ENCODE measurements at regions not wholly inside any gene's neighbourhood (a gene's known extent, or its start where the extent isn't known, plus 50 kb on each side); places are given as distances from the start of the nearest gene placed in this dataset.

GRCh38 chr1:99566290-99567021, 79.5 kb upstream of the PALMD start:
- Histone ChIP-seq H3K27ac (no peak overlapping the region), H3K27me3 (no peaks in the 10 kb centered on the region), H3K4me1 (no peaks in the 10 kb centered on the region), H3K36me3 (no peaks in the 10 kb centered on the region), H3K4me2 (no peak overlapping the region), H4K20me1 (no peaks in the 10 kb centered on the region), H3K9ac (no peak overlapping the region), H3K4me3 (no peak overlapping the region), H3K9me3 (no peaks in the 10 kb centered on the region)
- no peak for TF ChIP-seq Cebpa-rat (IDR thresholded peaks at IDR 0.05)

- H3K9ac ChIP-seq, result no peak overlapping the region
- no peaks in the 10 kb centered on the region for H3K36me3 ChIP-seq
- no peaks in the 10 kb centered on the region for H3K27me3 ChIP-seq
- H3K4me2 ChIP-seq, result no peak overlapping the region
- H3K27ac ChIP-seq, result no peak overlapping the region
- no peaks in the 10 kb centered on the region for H4K20me1 ChIP-seq
- TF ChIP-seq Cebpa-rat (IDR thresholded peaks at IDR 0.05), result no peak
- no peaks in the 10 kb centered on the region for H3K9me3 ChIP-seq
- H3K4me1 ChIP-seq, result no peaks in the 10 kb centered on the region
- no peak overlapping the region for H3K4me3 ChIP-seq
Measured at GRCh38 chr1:99570486-99571089, 75.3 kb upstream of the PALMD start.

GRCh38 chr1:99571092-99571734, 74.7 kb upstream of the PALMD start:
- H4K20me1 ChIP-seq, result no peaks in the 10 kb centered on the region
- no peak for TF ChIP-seq Cebpa-rat (IDR thresholded peaks at IDR 0.05)
- no peak overlapping the region for H3K9ac ChIP-seq
- no peaks in the 10 kb centered on the region for H3K9me3 ChIP-seq
- H3K27me3 ChIP-seq, result no peaks in the 10 kb centered on the region
- no peaks in the 10 kb centered on the region for H3K36me3 ChIP-seq
- H3K27ac ChIP-seq, result no peak overlapping the region
- H3K4me1 ChIP-seq, result no peaks in the 10 kb centered on the region
- no peak overlapping the region for H3K4me3 ChIP-seq
- H3K4me2 ChIP-seq, result no peak overlapping the region

DNA sequence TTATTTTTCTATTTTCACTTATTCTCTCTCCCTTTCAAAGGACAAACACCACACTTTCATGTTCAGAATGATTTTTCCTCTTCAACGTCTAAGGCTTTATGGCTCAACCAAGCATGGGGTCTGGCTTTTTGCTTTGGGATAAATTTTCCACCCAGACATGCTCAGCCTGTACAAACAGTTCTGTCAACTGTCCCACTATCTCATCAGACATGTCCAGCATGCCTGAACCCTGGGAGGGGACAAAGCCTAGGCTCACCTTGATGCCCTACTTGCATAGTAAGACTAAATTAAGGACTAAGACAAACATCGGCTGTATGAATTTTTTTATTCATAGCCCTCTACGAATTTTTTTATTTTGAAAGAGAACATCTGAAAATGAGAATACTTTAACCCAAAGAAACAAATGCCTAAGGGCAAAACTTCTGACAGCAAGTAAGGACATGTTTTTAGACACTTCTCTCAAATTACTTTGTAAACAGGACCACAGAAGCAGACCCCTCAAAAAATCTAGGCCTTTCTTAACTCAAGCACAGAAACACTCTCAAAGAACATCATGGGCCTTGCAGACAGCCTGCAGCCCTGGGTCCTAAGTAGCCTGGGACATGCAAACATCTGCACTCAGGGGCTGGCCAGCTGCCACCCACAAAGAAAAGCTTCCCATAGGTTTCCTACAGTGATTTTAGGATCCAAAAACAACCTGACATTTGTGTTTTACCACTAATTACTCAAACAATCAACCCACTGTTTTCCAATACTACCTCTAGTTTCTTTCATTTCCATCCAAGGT, 72.3 kb upstream of the PALMD start:
- no peaks in the 10 kb centered on the region for H3K27me3 ChIP-seq
- no peaks in the 10 kb centered on the region for H3K36me3 ChIP-seq
- H3K27ac ChIP-seq, result no peak overlapping the region
- no peak overlapping the region for H3K4me3 ChIP-seq
- no peak overlapping the region for H3K4me2 ChIP-seq
- TF ChIP-seq Cebpa-rat (IDR thresholded peaks at IDR 0.05), result no peak
- no peak overlapping the region for H3K9ac ChIP-seq
- H4K20me1 ChIP-seq, result no peaks in the 10 kb centered on the region
- no peaks in the 10 kb centered on the region for H3K9me3 ChIP-seq
- H3K4me1 ChIP-seq, result no peaks in the 10 kb centered on the region

DNA sequence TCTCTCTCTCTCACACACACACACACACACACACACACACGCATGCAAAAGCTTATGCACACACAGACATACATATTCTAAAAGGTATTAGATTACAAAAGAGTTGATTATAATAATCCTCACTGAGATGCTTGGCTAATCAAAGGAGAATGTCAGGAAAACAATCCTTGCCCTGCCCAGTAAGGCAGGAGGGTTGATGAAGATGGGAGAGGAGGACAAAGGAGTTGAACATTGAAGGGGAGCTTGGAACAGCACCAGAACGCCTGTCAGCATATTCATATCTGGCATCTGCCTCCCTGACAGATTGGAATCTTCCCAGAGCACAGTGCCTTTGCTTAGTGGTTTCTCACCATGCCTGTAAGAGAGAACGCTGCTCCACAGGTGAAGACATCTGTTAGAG, 68.6 kb upstream of the PALMD start:
- Histone ChIP-seq H4K20me1 (no peaks in the 10 kb centered on the region), H3K27ac (no peak overlapping the region), H3K27me3 (no peaks in the 10 kb centered on the region), H3K36me3 (no peaks in the 10 kb centered on the region), H3K9ac (no peak overlapping the region), H3K4me2 (no peak overlapping the region), H3K9me3 (no peaks in the 10 kb centered on the region), H3K4me1 (no peaks in the 10 kb centered on the region), H3K4me3 (no peak overlapping the region)
- TF ChIP-seq Cebpa-rat (IDR thresholded peaks at IDR 0.05), result no peak

- Histone ChIP-seq H3K4me2 (no peak overlapping the region), H3K9ac (no peak overlapping the region), H4K20me1 (no peaks in the 10 kb centered on the region), H3K27ac (no peak overlapping the region), H3K4me1 (no peaks in the 10 kb centered on the region), H3K36me3 (no peaks in the 10 kb centered on the region), H3K27me3 (no peaks in the 10 kb centered on the region), H3K4me3 (no peak overlapping the region), H3K9me3 (no peaks in the 10 kb centered on the region)
- TF ChIP-seq Cebpa-rat (IDR thresholded peaks at IDR 0.05), result no peak
Measured at GRCh38 chr1:99579691-99580172, 66.2 kb upstream of the PALMD start.

DNA sequence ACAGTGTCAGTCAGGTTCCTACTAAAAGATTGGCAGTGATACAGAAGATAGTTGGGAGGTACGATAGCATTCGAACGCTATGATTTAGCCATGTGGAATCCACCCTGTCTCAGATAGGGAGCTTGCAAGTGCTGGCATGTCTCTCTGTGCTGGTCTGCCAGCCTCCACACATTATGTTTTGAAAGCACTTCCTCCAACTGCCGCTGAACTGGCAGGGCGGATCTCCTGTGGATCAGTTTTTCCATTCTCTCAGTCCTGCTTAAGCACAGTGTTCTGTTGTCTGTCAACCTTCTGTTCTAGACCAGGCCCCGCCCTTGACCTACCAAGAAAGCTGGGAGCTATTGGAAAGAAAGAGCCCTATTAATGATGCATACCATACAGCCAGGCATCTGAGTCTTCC, 65.5 kb upstream of the PALMD start:
- no peak overlapping the region for H3K9ac ChIP-seq
- no peaks in the 10 kb centered on the region for H3K9me3 ChIP-seq
- no peaks in the 10 kb centered on the region for H4K20me1 ChIP-seq
- no peaks in the 10 kb centered on the region for H3K4me1 ChIP-seq
- no peak overlapping the region for H3K4me2 ChIP-seq
- no peak overlapping the region for H3K27ac ChIP-seq
- no peak overlapping the region for H3K4me3 ChIP-seq
- no peaks in the 10 kb centered on the region for H3K36me3 ChIP-seq
- no peak for TF ChIP-seq Cebpa-rat (IDR thresholded peaks at IDR 0.05)
- no peaks in the 10 kb centered on the region for H3K27me3 ChIP-seq

GRCh38 chr1:99587008-99587407, 58.9 kb upstream of the PALMD start:
- Histone ChIP-seq H4K20me1 (no peaks in the 10 kb centered on the region), H3K27me3 (no peaks in the 10 kb centered on the region), H3K9ac (no peak overlapping the region), H3K4me2 (no peak overlapping the region), H3K4me3 (no peak overlapping the region), H3K27ac (no peak overlapping the region), H3K36me3 (no peaks in the 10 kb centered on the region), H3K4me1 (no peaks in the 10 kb centered on the region), H3K9me3 (no peaks in the 10 kb centered on the region)
- no peak for TF ChIP-seq Cebpa-rat (IDR thresholded peaks at IDR 0.05)

DNA sequence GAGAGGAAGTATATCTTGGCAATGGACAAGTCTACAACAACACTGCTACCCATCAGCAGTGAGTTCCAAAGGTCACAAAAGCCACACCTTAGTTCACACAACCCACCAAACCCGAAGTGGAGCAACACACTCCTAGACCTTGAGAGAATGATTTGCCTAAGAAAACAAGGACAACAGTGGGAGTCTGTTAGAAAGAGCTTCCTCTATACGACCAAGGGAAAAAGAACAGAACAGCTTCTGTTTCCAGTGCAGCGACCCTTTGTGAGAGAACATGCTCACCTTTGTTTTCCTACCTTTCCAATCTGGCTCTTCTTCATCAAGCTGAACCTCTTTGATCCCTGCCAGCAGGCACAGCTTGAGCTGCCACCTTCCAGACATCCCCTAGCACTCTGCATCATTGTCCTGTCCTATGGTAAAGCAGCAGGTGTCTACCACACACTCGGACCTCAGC, 56.7 kb upstream of the PALMD start:
- Histone ChIP-seq H3K27ac (no peak overlapping the region), H3K36me3 (no peaks in the 10 kb centered on the region), H3K9me3 (no peaks in the 10 kb centered on the region), H3K4me3 (no peak overlapping the region), H3K4me1 (no peaks in the 10 kb centered on the region), H3K9ac (no peak overlapping the region), H3K4me2 (no peak overlapping the region), H4K20me1 (no peaks in the 10 kb centered on the region), H3K27me3 (no peaks in the 10 kb centered on the region)
- no peak for TF ChIP-seq Cebpa-rat (IDR thresholded peaks at IDR 0.05)
